ENCODE measurements at regions not wholly inside any gene's neighbourhood (a gene's known extent, or its start where the extent isn't known, plus 50 kb on each side); places are given as distances from the start of the nearest gene placed in this dataset.

GRCh38 chr4:147163311-147163710, 217.6 kb upstream of the TTC29 start:
- no peak for TF ChIP-seq CTCF (IDR thresholded peaks at IDR 0.05; ENCODE audit: low read depth, low read length, poor library complexity, severe bottlenecking)
- TF ChIP-seq EZH2phosphoT487 (IDR thresholded peaks at IDR 0.05; ENCODE audit: borderline replicate concordance, low read length) = no peak

Measured in DOHH2 (cell line).